Right renal cortex interstitium (tissue), 3 donors: ENCODE measurements at regions not wholly inside any gene's neighbourhood (a gene's known extent, or its start where the extent isn't known, plus 50 kb on each side); places are given as distances from the start of the nearest gene placed in this dataset.
"Not testable (repeated sequence)": the region's sequence is repeated elsewhere in the genome, so short reads cannot be mapped to it uniquely, and the experiment has no call there.

Experiments used
- DNase-seq, 3 donors: peaks; one replicate each; pipeline ENCODE4 v3.0.0-alpha.2; 2013; ENCODE audit warnings: low read depth in 3 of 3, low spot score in 2 of 3

DNA sequence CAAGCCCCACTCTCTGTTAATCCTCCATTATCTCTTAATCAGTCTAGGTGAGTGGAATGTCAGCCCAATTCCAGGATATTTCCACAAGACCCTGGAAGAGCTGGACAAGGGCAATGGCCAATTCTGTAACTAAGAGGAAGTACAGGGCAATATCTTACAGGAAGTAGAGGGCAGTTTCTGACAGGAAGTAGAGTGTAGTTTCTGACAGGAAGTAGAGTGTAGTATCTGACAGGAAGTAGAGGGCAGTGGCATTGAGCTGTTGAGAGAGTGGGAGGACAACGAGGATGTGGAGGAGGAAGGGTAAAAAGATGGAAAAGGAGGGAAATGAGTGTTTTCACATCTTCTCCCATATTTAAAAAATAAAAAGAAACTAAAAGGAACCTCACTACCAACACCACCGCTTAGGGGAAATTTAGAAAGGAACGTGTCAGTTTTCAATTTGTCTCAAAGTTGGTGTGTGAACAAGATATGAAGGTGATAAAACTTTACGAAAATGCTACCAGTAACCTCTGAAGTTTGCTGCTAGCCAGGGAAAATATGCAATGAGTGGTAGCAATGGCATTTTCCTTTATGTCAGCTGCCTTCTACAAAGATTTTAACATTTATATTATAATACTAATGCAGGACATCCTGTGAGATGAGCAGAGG lies 430.9 kb upstream of the HNRNPA3 start:
- no peak for DNase-seq

- no peak for DNase-seq
Observed at GRCh38 chr2:176784633-176785200, 427.9 kb upstream of the HNRNPA3 start.

DNA sequence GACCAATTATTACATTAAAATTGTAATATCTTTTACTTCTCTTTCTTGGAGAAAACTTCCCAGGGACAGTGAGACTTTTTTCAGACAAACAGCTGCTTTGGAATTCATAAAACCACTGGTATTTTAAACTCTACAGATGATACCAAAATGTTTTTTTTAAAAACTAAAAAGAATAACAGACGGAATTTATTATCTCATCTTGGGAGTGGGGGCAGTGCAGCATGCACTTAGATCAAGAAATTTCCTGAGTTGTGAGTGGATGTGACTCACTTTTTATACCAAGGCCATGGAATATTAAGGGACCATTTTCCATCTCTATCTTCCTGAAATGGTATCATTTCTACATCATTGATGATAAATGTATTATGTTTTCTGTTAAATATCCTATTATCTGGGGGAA lies 422.8 kb upstream of the HNRNPA3 start:
- no peak for DNase-seq

- no peak for DNase-seq
Observed at GRCh38 chr2:176790468-176790867, 422.1 kb upstream of the HNRNPA3 start.

GRCh38 chr2:176793792-176794191 lies 418.8 kb upstream of the HNRNPA3 start:
- DNase-seq, result no peak

- DNase-seq, result no peak
Observed at GRCh38 chr2:176794392-176794791, 418.2 kb upstream of the HNRNPA3 start.

DNA sequence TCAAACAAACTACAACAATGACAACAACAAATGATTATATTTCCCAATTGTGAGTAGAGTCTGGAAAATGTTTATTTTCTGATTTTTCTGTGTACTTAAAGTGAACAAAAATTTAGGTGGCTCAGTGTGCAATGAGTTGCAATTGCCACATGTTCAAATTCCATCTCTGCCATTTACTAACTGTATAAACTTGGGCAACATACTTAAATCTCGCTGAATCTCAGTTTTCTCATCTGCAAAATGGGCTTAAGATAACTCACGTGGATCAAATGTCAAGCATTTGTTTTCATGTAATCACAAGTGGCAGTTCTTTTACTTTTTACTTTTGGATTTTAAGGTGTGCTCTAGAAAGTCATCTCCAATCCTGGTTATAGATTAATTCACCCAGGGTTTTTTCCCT lies 416.8 kb upstream of the HNRNPA3 start:
- DNase-seq, result no peak

- not testable (repeated sequence) for DNase-seq
Observed at GRCh38 chr2:176796677-176797076, 415.9 kb upstream of the HNRNPA3 start.

DNA sequence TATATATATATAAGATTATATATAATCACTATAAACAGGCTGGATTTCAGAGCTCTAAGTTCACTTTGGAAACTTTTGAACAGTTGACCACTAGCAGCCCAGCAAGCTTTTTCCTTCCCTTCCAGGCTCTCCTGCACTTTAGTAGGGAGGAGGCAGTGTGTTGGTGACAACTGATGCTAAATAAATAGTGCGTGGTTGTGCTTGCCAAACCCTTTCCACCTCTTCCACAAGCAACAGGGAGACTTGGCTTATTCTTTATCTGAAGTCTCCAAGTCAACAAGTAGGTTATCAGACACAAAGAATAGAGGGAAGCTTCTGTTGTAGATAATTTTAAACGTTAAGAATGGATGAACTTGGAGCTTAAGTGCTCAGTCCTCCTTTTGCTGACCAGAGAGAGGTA lies 408.2 kb upstream of the HNRNPA3 start:
- no peak for DNase-seq

DNA sequence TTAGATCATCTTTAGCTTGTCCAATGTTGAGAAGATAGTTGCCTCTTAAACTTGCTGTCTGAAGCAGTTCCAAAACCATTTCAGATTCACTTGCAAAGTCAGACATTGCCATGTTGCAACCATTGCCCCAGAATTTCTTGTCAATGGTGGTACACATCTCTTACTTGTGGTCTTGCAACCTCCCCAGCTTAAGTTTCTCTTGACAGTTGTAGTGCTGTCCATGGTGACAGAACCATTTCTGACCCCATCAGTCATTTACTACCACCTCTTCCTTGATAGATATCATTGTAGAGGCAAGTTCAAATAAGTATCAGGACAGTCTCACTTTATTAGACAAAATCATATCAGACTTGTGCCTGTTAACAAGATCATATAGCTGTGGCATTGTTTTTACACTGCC lies 407.2 kb upstream of the HNRNPA3 start:
- no peak for DNase-seq

- no peak for DNase-seq
Observed at GRCh38 chr2:176812246-176812775, 400.3 kb upstream of the HNRNPA3 start.

GRCh38 chr2:176813156-176813555 lies 399.4 kb upstream of the HNRNPA3 start:
- no peak for DNase-seq

- DNase-seq, result no peak
Observed at GRCh38 chr2:176813621-176814049, 399.0 kb upstream of the HNRNPA3 start.

- no peak for DNase-seq
Observed at GRCh38 chr2:176814274-176814673, 398.3 kb upstream of the HNRNPA3 start.

DNA sequence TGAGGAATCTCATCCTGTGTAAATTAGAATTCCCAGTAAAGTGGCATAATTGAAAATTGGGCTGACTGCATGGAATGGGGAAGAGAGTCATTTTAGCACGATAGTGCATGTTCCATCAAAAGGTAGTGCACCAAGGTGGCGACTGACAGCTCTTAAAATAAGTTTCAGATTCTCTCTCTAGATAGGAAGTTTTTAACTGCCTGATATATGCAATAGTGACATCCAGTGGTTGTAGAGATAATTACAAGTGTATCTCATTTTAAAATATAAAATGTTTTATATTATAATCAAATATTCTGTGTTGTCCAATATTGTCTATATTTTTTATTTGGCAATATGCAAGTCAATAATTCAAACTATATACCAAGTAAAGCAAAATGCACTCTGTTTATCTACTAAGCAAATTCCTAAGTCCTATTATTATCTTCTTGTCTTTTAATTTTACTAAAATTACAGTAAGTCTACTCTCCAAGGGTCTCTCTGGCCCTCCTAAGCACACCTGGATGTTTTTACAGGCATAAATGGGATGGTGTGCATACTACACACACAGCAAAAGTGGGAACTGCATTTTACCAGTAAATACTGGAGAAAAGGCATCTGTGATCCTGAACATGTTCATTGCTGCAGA lies 397.7 kb upstream of the HNRNPA3 start:
- no peak for DNase-seq

DNA sequence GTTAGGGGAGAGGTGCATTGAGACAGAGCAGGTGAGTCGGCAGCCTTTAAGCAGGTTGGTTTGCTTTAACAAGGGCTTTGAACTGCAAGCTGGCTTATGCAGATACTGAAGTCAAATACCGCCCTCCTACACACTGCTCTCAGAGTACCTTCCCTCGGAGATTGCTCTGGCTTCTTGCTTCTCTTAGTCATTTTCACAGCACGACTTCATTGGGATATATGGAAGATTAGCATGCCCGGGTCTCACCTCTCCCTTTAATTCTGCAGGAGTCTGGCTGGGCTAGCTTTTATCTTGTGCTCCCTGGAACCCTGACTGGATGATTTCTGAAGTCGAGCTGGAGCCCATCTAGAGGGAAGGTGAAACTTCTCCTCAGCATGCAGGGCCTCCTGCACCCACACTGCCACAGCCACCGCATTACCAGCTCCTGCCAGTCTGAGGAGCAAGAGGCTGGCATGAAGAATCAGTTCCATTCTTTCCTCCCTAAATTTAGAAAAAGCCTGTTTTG lies 395.5 kb upstream of the HNRNPA3 start:
- DNase-seq, result no peak

DNA sequence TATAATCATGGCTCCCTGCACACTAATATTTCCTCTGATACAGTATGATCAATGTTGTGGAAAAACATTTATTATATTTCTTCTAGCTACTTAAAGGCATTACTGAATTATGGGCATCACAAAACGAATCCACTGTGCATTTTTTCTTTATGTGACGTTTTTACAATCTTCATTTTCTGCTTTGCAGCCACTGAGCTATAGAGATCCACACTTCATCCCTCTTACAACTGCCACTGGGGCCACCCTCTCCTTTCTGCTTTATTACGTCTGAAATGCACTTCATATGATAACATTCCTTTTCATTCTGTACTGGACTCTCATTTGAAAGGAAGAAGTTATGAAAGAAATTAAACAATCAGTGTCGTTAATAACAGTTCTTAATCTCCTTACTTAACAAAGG lies 394.5 kb upstream of the HNRNPA3 start:
- no peak for DNase-seq

GRCh38 chr2:176818617-176819016 lies 394.0 kb upstream of the HNRNPA3 start:
- DNase-seq, result no peak

- DNase-seq, result no peak
Observed at GRCh38 chr2:176819306-176819705, 393.3 kb upstream of the HNRNPA3 start.

DNA sequence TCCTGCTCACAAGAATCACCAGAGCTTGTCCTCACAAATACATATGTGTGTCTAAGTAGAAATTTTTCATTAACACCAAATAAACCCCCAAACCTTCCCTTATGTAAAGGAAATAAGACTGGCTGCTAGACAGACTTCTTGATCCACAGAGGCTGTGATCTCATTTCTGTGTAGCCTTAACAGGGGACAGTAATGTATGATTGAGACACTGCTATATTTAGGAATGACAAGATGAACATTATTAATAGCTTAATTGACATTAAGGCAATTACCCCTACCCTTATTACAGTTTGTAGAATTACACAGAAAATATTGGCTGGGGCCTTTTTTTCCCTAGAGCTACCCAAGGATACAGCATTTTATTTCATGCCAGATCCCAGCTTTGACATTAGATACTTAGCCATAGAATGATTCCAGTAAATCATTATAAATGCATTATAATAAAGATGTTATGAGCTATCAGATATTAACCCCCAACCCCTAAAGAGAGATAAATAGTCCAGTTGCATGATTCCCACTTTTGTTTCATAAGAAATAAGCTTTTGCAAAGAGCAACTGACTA lies 392.1 kb upstream of the HNRNPA3 start:
- no peak for DNase-seq

GRCh38 chr2:176821350-176821749 lies 391.2 kb upstream of the HNRNPA3 start:
- no peak for DNase-seq

GRCh38 chr2:176822060-176822459 lies 390.5 kb upstream of the HNRNPA3 start:
- DNase-seq, result no peak
